GM18505 (cell line): ENCODE measurements at regions not wholly inside any gene's neighbourhood (a gene's known extent, or its start where the extent isn't known, plus 50 kb on each side); places are given as distances from the start of the nearest gene placed in this dataset.
"Not testable (repeated sequence)": the region's sequence is repeated elsewhere in the genome, so short reads cannot be mapped to it uniquely, and the experiment has no call there.

Experiments
- ATAC-seq: cut with Tn5 transposase; IDR thresholded peaks from one replicate; pipeline ENCODE4 v1.9.1; 2021; ENCODE audit not compliant: unreplicated experiment
- POLR2A ChIP-seq: IDR thresholded peaks from 4 replicates; pipeline ENCODE4 v1.6.1; 2011; ENCODE audit warnings: borderline replicate concordance; ENCODE audit not compliant: insufficient read depth, insufficient read length; ENCODE audit errors: extremely low read depth

- ATAC-seq = no peak
- TF ChIP-seq POLR2A = no peak
These were observed 438.9 kb upstream of the FAR2 start for GRCh38 chr12:28709986-28710685.

GRCh38 chr12:28710882-28711281, 438.2 kb upstream of the FAR2 start:
- no peak for TF ChIP-seq POLR2A
- ATAC-seq = no peak

DNA sequence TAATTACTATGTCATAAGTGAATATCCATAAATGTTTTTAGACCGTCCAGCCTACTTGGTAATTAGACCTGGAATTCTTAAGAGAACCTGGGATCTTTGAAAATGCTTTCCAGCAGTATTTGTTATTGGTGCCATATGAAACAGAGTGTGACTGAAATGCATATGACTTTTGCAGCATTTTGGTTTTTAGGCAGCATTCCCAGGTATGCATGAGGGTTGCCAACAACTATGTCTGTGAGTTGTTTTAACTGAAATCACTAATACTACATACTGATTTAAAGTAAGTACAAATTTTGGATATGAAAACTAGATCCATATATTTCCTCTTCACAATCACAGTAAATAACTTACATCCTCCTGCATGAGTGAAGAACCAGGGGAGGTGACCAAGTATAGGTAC, 437.7 kb upstream of the FAR2 start:
- TF ChIP-seq POLR2A = no peak
- ATAC-seq = no peak

DNA sequence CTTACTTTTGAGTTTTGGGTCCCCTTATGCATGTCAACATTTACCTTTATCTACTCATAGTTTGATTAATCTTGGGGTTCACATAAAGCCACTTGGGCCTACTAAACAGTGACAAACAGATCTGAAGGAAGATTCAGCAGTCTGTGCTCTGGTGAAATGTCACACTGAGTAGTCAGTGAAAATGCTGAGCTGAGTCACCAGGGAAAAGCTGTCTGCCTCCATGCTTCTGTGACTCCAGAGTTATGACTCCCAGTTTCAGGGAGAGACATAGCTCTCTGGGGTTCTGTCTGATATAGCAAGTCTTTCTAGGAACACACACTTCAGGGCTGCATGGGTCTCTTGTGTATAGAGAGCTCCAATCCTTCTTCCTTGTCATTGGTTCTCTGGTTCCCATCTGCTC, 406.3 kb upstream of the FAR2 start:
- no peak for ATAC-seq
- TF ChIP-seq POLR2A = no peak

GRCh38 chr12:28746734-28747325, 402.2 kb upstream of the FAR2 start:
- ATAC-seq = no peak
- TF ChIP-seq POLR2A = no peak

DNA sequence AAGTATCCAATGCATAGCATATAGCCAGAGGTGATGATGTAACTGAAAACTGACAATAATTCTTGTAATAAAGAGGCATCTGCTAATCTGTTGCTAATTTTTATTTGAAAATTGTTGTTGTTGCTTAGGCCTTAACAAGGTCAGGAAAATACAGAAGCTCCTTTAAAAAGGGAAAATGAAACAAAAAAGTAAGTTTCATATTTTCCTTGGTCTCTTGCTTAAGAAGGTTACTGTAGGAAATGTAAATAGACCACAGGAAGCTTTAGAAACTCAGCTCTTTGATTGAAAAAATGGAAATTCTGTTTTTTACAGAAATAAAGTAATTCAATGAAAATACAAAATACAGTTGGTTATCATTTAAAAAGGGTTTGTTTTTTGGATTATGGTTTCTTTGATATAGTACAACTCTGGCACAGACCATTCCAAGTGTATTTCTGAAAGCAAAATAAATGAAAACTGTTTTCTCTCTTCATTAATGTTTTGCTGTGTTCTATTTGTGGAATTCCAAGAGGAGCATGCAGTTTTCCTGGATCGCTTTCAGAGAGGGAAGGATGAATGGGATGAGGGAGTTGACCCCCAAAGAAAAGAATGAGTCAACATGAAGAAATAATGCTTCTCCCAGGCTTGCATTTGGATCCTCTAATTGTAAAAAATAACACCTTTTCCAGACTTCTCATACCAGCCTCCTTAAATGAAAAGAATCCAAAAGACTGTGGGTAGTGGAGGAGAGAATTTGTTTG, 398.0 kb upstream of the FAR2 start:
- ATAC-seq = no peak
- TF ChIP-seq POLR2A = no peak

DNA sequence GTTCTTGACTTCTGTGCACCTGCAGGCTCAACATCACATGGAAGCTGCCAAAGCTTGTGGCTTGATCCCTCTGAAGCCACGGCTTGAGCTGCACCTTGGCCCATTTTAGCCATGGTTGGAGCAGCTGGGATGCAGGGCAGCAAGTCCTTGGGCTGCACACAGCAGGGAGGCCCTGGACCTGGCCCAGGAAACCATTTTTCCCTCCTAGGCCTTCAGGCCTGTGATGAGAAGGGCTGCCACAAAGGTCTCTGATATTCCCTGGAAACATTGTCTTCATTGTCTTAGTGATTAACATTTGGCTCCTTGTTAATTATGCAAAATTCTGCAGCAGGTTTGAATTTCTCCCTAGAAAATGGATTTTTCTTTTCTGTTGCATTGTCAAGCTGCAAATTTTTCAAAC, 394.1 kb upstream of the FAR2 start:
- TF ChIP-seq POLR2A = no peak
- no peak for ATAC-seq

GRCh38 chr12:28759333-28759732, 389.7 kb upstream of the FAR2 start:
- no peak for ATAC-seq
- TF ChIP-seq POLR2A = no peak

DNA sequence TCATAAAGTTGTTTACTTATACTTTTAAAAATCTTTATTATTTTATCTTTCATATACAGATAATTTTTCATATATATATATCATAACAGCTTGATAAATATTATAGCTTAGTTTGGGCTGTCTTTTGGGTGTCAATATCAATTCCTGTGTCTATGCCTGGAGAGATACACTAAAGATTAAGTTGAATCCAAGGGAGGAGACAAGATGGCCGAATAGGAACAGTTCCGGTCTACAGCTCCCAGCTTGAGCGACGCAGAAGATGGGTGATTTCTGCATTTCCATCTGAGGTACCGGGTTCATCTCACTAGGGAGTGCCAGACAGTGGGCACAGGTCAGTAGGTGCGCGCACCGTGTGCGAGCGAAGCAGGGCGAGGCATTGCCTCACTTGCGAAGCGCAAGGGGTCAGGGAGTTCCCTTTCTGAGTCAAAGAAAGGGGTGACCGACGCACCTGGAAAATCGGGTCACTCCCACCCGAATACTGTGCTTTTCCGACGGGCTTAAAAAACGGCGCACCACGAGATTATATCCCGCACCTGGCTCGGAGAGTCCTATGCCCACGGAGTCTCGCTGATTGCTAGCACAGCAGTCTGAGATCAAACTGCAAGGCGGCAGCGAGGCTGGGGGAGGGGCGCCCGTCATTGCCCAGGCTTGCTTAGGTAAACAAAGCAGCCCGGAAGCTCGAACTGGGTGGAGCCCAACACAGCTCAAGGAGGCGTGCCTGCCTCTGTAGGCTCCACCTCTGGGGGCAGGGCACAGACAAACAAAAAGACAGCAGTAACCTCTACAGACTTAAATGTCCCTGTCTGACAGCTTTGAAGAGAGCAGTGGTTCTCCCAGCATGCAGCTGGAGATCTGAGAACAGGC, 388.8 kb upstream of the FAR2 start:
- ATAC-seq = not testable (repeated sequence)

GRCh38 chr12:28761897-28762296, 387.2 kb upstream of the FAR2 start:
- ATAC-seq = not testable (repeated sequence)

- TF ChIP-seq POLR2A = no peak
- no peak for ATAC-seq
These were observed 382.7 kb upstream of the FAR2 start for GRCh38 chr12:28766398-28766797.

DNA sequence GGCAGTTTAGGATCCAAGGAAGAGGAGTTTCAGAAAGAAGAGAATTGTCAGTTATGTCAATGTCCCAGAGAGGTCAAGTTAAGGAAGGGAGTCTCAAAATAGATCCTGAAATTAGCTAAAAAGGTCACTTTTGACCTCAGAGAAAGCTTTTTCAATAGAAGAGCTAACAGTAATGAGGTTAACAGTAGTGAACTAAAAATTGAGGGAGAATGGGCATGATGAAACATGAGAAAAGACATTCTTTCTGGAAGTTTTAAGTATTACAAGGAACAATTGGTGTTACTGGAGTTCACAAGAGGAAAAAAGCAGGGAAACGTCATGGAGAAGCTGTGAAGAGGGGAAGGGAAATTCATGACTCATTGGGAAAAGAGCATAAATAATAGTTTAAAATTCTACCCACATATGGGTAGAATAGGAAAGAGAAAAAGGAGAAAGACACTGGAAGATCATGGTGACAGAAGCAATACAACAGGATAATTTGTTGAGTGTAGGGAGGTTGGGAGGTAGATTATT, 381.2 kb upstream of the FAR2 start:
- ATAC-seq = no peak
- no peak for TF ChIP-seq POLR2A

DNA sequence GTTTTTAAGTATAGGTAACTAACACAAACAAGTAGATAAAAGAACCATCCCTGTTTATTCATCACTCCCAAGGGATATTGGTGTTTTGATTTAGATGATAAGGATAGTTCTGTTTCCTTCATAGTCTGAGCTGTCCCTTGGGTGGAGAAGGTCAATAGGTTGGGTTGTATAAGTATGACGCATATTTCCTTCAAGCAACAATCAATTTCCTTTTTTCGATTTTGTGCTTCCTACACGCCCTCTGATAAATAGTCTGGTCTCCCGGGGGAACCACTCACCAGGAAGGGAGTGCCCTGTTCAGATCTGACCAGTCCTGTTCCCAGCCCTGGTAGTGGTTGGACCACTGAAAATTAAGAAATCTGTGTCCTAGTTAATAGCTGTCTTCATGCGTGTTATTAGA, 378.8 kb upstream of the FAR2 start:
- no peak for ATAC-seq
- no peak for TF ChIP-seq POLR2A
